NT2/D1 (cell line): ENCODE measurements at regions not wholly inside any gene's neighbourhood (a gene's known extent, or its start where the extent isn't known, plus 50 kb on each side); places are given as distances from the start of the nearest gene placed in this dataset.

ENCODE experiments used
- DNase-seq: peaks from one replicate; pipeline ENCODE4 v3.0.0-alpha.2; 2011; ENCODE audit warnings: low read depth, low spot score
- H3K27me3 ChIP-seq: 2 replicates; pipeline ENCODE4 v1.6.0; 2011; ENCODE audit warnings: mild to moderate bottlenecking; ENCODE audit not compliant: insufficient read length, insufficient read depth
- H3K36me3 ChIP-seq: 2 replicates; pipeline ENCODE4 v1.6.1; 2011; ENCODE audit warnings: mild to moderate bottlenecking, low read length, mixed read lengths; ENCODE audit not compliant: insufficient read depth, insufficient read length
- H3K4me1 ChIP-seq: 2 replicates; pipeline ENCODE4 v1.5.1; 2011; ENCODE audit not compliant: insufficient read depth, insufficient read length
- H3K4me3 ChIP-seq: 2 replicates; pipeline ENCODE4 v1.5.1; 2011; ENCODE audit warnings: low read depth; ENCODE audit not compliant: insufficient read length
- H3K9ac ChIP-seq: 2 replicates; pipeline ENCODE4 v1.6.0; 2011; ENCODE audit warnings: low read depth; ENCODE audit not compliant: insufficient read length
- H3K9me3 ChIP-seq: 2 replicates; pipeline ENCODE4 v1.5.1; 2011; ENCODE audit warnings: mild to moderate bottlenecking, low read length; ENCODE audit not compliant: insufficient read depth
- SUZ12 ChIP-seq: IDR thresholded peaks from 2 replicates; pipeline ENCODE4 v1.6.1; 2011; ENCODE audit not compliant: insufficient read length, insufficient read depth; ENCODE audit errors: extremely low read depth
- YY1 ChIP-seq: IDR thresholded peaks from 2 replicates; pipeline ENCODE4 v1.6.1; 2011; ENCODE audit not compliant: insufficient read length, insufficient read depth
- ZNF274 ChIP-seq: IDR thresholded peaks from 2 replicates; pipeline ENCODE4 v1.6.1; 2011; ENCODE audit warnings: mild to moderate bottlenecking, low read depth, low read length

- no peak for DNase-seq
- Histone ChIP-seq H3K4me1 (no peaks in the 10 kb centered on the region), H3K27me3 (no peaks in the 10 kb centered on the region), H3K9me3 (no peaks in the 10 kb centered on the region), H3K36me3 (no peaks in the 10 kb centered on the region), H3K9ac (no peak overlapping the region), H3K4me3 (no peak overlapping the region)
- no peak for TF ChIP-seq YY1
- TF ChIP-seq ZNF274 = no peak
These were observed 738.8 kb upstream of the POT1 start for GRCh38 chr7:125668321-125668993.

GRCh38 chr7:125664625-125665024, 735.0 kb upstream of the POT1 start:
- DNase-seq = no peak
- no peaks in the 10 kb centered on the region for H3K27me3 ChIP-seq

GRCh38 chr7:125663961-125664360, 734.3 kb upstream of the POT1 start:
- H3K36me3 ChIP-seq = no peaks in the 10 kb centered on the region
- H3K9me3 ChIP-seq = no peaks in the 10 kb centered on the region
- TF ChIP-seq SUZ12 (no peak), ZNF274 (no peak), YY1 (no peak)

More at GRCh38 chr7:125664625-125665024, 735.0 kb upstream of the POT1 start:
- Histone ChIP-seq H3K36me3 (no peaks in the 10 kb centered on the region), H3K4me3 (no peak overlapping the region), H3K4me1 (no peaks in the 10 kb centered on the region), H3K9me3 (no peaks in the 10 kb centered on the region), H3K9ac (no peak overlapping the region)
- TF ChIP-seq SUZ12 (no peak), YY1 (no peak), ZNF274 (no peak)

GRCh38 chr7:125661677-125662076, 732.1 kb upstream of the POT1 start:
- TF ChIP-seq ZNF274 (no peak), YY1 (no peak)
- no peaks in the 10 kb centered on the region for H3K36me3 ChIP-seq
- no peak overlapping the region for H3K9ac ChIP-seq
- no peak overlapping the region for H3K4me3 ChIP-seq
- H3K9me3 ChIP-seq = no peaks in the 10 kb centered on the region
- H3K27me3 ChIP-seq = no peaks in the 10 kb centered on the region
- DNase-seq = no peak
- H3K4me1 ChIP-seq = no peaks in the 10 kb centered on the region

More at GRCh38 chr7:125663961-125664360, 734.3 kb upstream of the POT1 start:
- no peak for DNase-seq
- no peak overlapping the region for H3K4me3 ChIP-seq
- H3K9ac ChIP-seq = no peak overlapping the region
- H3K4me1 ChIP-seq = no peaks in the 10 kb centered on the region
- H3K27me3 ChIP-seq = no peaks in the 10 kb centered on the region

GRCh38 chr7:125661006-125661405, 731.4 kb upstream of the POT1 start:
- Histone ChIP-seq H3K27me3 (no peaks in the 10 kb centered on the region), H3K9ac (no peak overlapping the region), H3K4me3 (no peak overlapping the region), H3K9me3 (no peaks in the 10 kb centered on the region), H3K4me1 (no peaks in the 10 kb centered on the region), H3K36me3 (no peaks in the 10 kb centered on the region)
- TF ChIP-seq YY1 = no peak
- no peak for TF ChIP-seq SUZ12
- no peak for TF ChIP-seq ZNF274
- no peak for DNase-seq

GRCh38 chr7:125654076-125654475, 724.5 kb upstream of the POT1 start:
- DNase-seq = no peak
- TF ChIP-seq ZNF274 = no peak
- TF ChIP-seq YY1 = no peak
- TF ChIP-seq SUZ12 = no peak
- Histone ChIP-seq H3K36me3 (no peaks in the 10 kb centered on the region), H3K4me1 (no peaks in the 10 kb centered on the region), H3K27me3 (no peaks in the 10 kb centered on the region), H3K4me3 (no peak overlapping the region), H3K9me3 (no peaks in the 10 kb centered on the region), H3K9ac (no peak overlapping the region)

GRCh38 chr7:125651823-125652528, 722.4 kb upstream of the POT1 start:
- H3K27me3 ChIP-seq = no peaks in the 10 kb centered on the region
- TF ChIP-seq SUZ12 (no peak), YY1 (no peak), ZNF274 (no peak)
- no peaks in the 10 kb centered on the region for H3K36me3 ChIP-seq
- H3K4me3 ChIP-seq = no peak overlapping the region
- no peaks in the 10 kb centered on the region for H3K4me1 ChIP-seq
- H3K9ac ChIP-seq = no peak overlapping the region
- no peak for DNase-seq
- H3K9me3 ChIP-seq = no peaks in the 10 kb centered on the region
